Common myeloid progenitor, CD34-positive (primary cell): ENCODE measurements at regions not wholly inside any gene's neighbourhood (a gene's known extent, or its start where the extent isn't known, plus 50 kb on each side); places are given as distances from the start of the nearest gene placed in this dataset.

Experiments used
- CTCF ChIA-PET: fragments of 350-600 bp; sonication (Branson Sonifier 250); formaldehyde crosslinking; loops from one replicate; lab custom pipeline; 2021; ENCODE audit warnings: antibody characterized with exemption; lab: Charles Lee
- POLR2A ChIA-PET: fragments of 350-600 bp; sonication (Branson Sonifier 250); formaldehyde crosslinking; loops from one replicate; lab custom pipeline; 2021; ENCODE audit warnings: antibody characterized with exemption; lab: Charles Lee
- DNase-seq, 3 donors: peaks; one replicate each; pipeline versions ENCODE4 v3.0.0 to v3.0.0-alpha.2; 2013
- H3K27ac ChIP-seq, 2 experiments: 1 replicate in 1 of 2; 2 replicates in 1 of 2; pipeline ENCODE4 v1.7.0; 2013; ENCODE audit warnings: inconsistent platforms in 2 of 2, low read length in 2 of 2, mild to moderate bottlenecking in 2 of 2, low read depth in 1 of 2, moderate library complexity in 1 of 2; ENCODE audit not compliant: severe bottlenecking in 2 of 2, insufficient read depth in 1 of 2, poor library complexity in 1 of 2
- H3K27me3 ChIP-seq, 5 experiments: replicated peaks in 2 of 5; 1 replicate in 3 of 5; 2 replicates in 2 of 5; pipeline versions ENCODE4 v1.6.1 to v1.7.0; 2013; ENCODE audit warnings: low read length in 4 of 5, mild to moderate bottlenecking in 2 of 5, moderate library complexity in 2 of 5, inconsistent platforms in 1 of 5; ENCODE audit not compliant: insufficient read depth in 5 of 5, control insufficient read depth in 4 of 5
- H3K36me3 ChIP-seq, 4 experiments: 1 replicate in 2 of 4; 2 replicates in 2 of 4; pipeline versions ENCODE4 v1.6.1 to v1.7.0; 2013; ENCODE audit warnings: low read length in 3 of 4, control low read depth in 1 of 4, mild to moderate bottlenecking in 1 of 4; ENCODE audit not compliant: control insufficient read depth in 4 of 4, insufficient read depth in 4 of 4
- H3K4me1 ChIP-seq, 4 experiments: 1 replicate in 3 of 4; 2 replicates in 1 of 4; pipeline versions ENCODE4 v1.6.1 to v1.7.1; 2013; ENCODE audit warnings: low read length in 3 of 4, mild to moderate bottlenecking in 3 of 4, control low read depth in 1 of 4, inconsistent platforms in 1 of 4, moderate library complexity in 1 of 4; ENCODE audit not compliant: control insufficient read depth in 4 of 4, insufficient read depth in 4 of 4; ENCODE audit errors: control extremely low read depth in 1 of 4
- H3K4me3 ChIP-seq, 7 experiments: 1 replicate in 4 of 7; 2 replicates in 3 of 7; pipeline versions ENCODE4 v1.5.1 to v1.7.0; 2013; ENCODE audit warnings: mild to moderate bottlenecking in 7 of 7, low read length in 6 of 7, moderate library complexity in 6 of 7, inconsistent platforms in 2 of 7, low read depth in 2 of 7, control low read depth in 1 of 7; ENCODE audit not compliant: insufficient read depth in 4 of 7, control insufficient read depth in 1 of 7; ENCODE audit errors: extremely low read depth in 1 of 7
- H3K9me3 ChIP-seq, 5 experiments: 1 replicate in 4 of 5; 2 replicates in 1 of 5; pipeline versions ENCODE4 v1.6.1 to v1.7.1; 2013; ENCODE audit warnings: low read length in 4 of 5, mild to moderate bottlenecking in 2 of 5, inconsistent platforms in 1 of 5, low read depth in 1 of 5, moderate library complexity in 1 of 5; ENCODE audit not compliant: control insufficient read depth in 4 of 5, insufficient read depth in 2 of 5; ENCODE audit errors: control extremely low read depth in 1 of 5
- WGBS: methylation state at CpG from one replicate; pipeline ENCODE4 v1.1.5; 2013; ENCODE audit not compliant: insufficient coverage; 5-methylcytosine and 5-hydroxymethylcytosine counted together

DNA sequence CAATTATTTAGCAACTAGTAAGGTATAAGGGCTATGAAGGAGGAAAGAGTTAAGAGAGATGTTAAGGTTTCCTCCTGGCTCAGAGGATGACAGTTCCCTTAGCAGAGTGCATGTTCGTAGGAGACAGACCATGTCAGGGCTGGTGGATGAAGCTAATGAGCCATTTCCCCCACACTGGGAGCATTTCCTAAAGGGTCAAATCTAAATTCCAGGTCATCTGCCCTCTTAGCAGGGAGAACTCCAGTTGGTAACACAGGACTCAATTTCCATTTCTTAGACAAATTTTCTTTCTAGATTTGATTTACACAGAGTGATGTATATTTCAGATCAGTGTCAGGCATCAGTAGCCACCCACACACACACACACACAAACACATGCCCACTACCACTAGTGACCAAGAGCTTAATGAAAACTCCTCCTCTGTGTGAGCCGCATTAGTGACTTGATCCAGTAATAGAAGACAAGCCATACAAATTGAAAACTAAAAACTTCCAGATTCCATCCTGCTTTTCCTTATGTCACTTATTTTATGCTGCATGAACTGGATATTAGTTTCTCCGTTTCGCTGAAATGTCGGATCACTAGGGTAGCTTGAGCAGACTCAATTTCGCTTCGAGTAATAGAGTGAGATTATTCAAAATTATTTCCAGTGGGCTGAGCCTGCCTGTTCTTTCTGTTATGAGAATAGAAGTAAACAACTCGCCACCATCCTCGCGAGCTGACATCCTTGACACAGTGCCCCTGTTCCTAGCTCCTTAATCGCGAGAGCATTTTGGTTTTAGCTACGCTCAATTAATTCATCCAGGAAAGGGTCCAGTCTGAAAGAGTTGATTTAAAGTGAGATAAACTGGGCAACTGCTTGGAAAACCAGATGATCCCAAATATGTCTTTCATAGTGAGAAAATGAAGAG, 582.6 kb downstream of the SOX6 start:
- POLR2A ChIA-PET = no interaction called here
- no peak for DNase-seq
- peaks cover 0 to 7% (median 3%) of the 10 kb centered on the region in 5 experiments for H3K27me3 ChIP-seq
- 94% methylated on average over 13 of the region's 13 CpGs for WGBS
- H3K4me1 ChIP-seq = no peaks in the 10 kb centered on the region
- H3K27ac ChIP-seq = no peak overlapping the region
- no peaks in the 10 kb centered on the region for H3K9me3 ChIP-seq
- H3K36me3 ChIP-seq = no peaks in the 10 kb centered on the region
- CTCF ChIA-PET = interaction anchor here (1.0 to 2.0 kb wide), 4 partner anchors 13 to 840 kb away, joined by 3 to 10 read pairs (median 4); no protein-coding TSS in a partner anchor
- no peak overlapping the region for H3K4me3 ChIP-seq

DNA sequence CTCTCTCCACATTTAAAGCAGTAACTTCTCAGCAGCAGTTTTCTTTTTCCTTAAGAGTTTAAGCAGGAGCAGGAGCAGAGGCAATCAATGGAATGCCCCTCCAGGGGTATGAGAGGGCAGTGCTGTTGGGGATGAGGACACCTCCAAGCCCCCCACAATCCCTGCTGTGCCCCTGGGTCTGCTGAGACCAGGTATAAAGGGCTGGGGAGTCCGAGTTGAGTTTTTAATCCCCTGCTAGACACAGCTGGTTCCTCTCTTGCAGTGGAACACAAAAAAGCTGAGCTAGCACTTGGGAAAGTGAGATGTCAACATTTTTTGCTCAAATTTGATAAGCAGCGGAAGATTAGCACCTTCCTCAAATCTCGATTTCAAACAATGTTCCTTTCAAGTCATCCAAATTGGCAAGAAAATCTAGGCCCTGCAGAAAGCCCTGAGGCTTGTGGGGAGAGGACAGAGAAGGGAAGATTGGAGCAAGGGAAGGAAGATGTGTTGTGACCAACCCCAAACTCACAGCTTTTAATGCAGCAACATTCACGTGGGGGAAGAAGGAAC, 581.9 kb downstream of the SOX6 start:
- WGBS = 40% methylated on average over 2 of the region's 4 CpGs

DNA sequence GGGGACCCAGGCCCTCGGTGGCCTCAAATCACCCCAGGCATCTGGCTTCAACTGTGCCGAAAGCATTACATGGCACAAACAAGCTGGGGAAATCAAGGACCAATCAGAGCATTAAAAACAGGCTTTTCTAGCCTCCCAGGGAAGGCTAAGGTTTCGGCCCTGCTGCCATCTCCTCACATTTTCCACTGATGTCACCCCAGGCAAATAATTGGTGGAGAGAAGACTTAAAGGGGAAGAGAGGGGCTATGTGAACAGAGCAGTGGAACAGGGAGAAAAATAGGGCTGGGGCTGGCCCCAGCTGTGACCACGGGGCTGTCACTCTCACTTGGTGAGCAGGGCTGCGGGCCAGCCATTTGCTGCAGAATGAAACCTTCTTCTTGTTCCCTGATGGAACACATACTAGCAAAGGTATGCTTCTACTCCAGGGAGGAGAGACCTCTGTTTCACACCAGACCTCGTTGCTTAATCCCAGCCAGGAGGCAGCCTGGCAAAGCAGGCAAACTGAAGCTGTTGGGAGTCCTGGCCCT, 581.3 kb downstream of the SOX6 start:
- H3K4me3 ChIP-seq = peak overlapping the region in 1 of 7 experiments; percentile 5
- H3K27ac ChIP-seq = no peak overlapping the region
- peaks cover 0 to 7% (median 3%) of the 10 kb centered on the region in 5 experiments for H3K27me3 ChIP-seq
- DNase-seq = peak in 2 of 3 donors; percentile 2 to 3
- 73% methylated on average over 4 of the region's 6 CpGs for WGBS
- no peaks in the 10 kb centered on the region for H3K36me3 ChIP-seq
- H3K4me1 ChIP-seq = no peaks in the 10 kb centered on the region
- CTCF ChIA-PET = interaction anchor here (1.3 to 1.9 kb wide), 2 partner anchors 812 to 839 kb away, joined by 3 to 7 read pairs; no protein-coding TSS in a partner anchor
- no peaks in the 10 kb centered on the region for H3K9me3 ChIP-seq
- POLR2A ChIA-PET = interaction anchor here (0.6 kb wide), 1 partner anchor 151 kb away, joined by 3 read pairs; no protein-coding TSS in a partner anchor

More for the DNA sequence above, 581.9 kb downstream of the SOX6 start:
- Histone ChIP-seq H3K36me3 (no peaks in the 10 kb centered on the region), H3K4me3 (no peak overlapping the region), H3K27me3 (peaks cover 0 to 7% (median 3%) of the 10 kb centered on the region in 5 experiments), H3K9me3 (no peaks in the 10 kb centered on the region), H3K4me1 (no peaks in the 10 kb centered on the region), H3K27ac (no peak overlapping the region)
- DNase-seq = no peak
- POLR2A ChIA-PET = no interaction called here
- CTCF ChIA-PET = interaction anchor here (1.0 to 1.9 kb wide), 3 partner anchors 22 to 840 kb away, joined by 3 to 10 read pairs (median 7); no protein-coding TSS in a partner anchor

DNA sequence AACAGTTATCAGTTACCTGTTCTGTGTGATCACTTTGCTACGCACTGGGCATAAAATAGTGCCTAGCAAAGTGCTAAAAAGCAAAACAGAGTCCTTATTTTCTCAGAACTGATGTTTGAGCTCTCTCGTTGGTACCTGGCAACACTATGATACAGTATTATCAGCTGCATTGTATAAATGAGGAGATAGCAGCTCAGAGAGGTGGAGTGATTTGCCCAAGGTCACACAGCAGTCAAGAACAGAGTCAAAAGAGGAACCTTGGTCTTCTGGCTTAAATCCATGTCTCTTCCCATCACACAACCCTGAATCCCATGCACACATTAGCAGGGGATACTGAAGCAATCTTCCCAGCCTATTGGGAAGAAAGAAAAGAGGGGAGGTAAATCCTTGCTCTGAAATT, 580.5 kb downstream of the SOX6 start:
- no peaks in the 10 kb centered on the region for H3K36me3 ChIP-seq
- WGBS = no CpG with 5 or more reads among the region's 2 CpGs
- CTCF ChIA-PET = interaction anchor here (1.3 to 1.9 kb wide), 2 partner anchors 811 to 838 kb away, joined by 3 to 7 read pairs; no protein-coding TSS in a partner anchor
- H3K4me3 ChIP-seq = no peak overlapping the region
- no peaks in the 10 kb centered on the region for H3K4me1 ChIP-seq
- H3K9me3 ChIP-seq = no peaks in the 10 kb centered on the region
- POLR2A ChIA-PET = no interaction called here
- no peak overlapping the region for H3K27ac ChIP-seq
- no peak for DNase-seq
- peaks cover 0 to 7% (median 3%) of the 10 kb centered on the region in 5 experiments for H3K27me3 ChIP-seq

DNA sequence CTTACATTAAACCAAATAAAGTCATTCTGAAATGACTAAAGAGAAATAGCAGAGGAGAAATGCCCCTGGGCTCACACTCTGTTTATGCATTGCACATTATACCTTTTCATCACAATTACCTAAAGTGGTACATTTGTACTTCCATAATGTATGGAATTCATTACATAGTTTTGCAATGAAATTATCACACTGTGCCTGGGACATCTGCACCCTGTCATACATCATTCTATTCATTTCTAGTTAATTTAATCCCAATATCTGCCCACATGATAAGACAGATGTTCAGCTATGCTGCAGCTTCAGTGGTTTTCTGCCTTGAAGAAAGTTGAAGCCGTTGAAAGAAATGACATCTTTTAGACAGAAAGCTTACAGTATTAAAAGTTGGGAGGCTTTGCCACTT, 580.0 kb downstream of the SOX6 start:
- WGBS = 88% methylated on average over 1 of the region's 1 CpG
- H3K27me3 ChIP-seq = peaks cover 0 to 7% (median 3%) of the 10 kb centered on the region in 5 experiments
- H3K9me3 ChIP-seq = no peaks in the 10 kb centered on the region
- no peaks in the 10 kb centered on the region for H3K4me1 ChIP-seq
- CTCF ChIA-PET = interaction anchor here (1.3 to 1.9 kb wide), 2 partner anchors 810 to 838 kb away, joined by 3 to 7 read pairs; no protein-coding TSS in a partner anchor
- H3K36me3 ChIP-seq = no peaks in the 10 kb centered on the region
- DNase-seq = no peak
- POLR2A ChIA-PET = no interaction called here
- H3K4me3 ChIP-seq = no peak overlapping the region
- H3K27ac ChIP-seq = no peak overlapping the region

DNA sequence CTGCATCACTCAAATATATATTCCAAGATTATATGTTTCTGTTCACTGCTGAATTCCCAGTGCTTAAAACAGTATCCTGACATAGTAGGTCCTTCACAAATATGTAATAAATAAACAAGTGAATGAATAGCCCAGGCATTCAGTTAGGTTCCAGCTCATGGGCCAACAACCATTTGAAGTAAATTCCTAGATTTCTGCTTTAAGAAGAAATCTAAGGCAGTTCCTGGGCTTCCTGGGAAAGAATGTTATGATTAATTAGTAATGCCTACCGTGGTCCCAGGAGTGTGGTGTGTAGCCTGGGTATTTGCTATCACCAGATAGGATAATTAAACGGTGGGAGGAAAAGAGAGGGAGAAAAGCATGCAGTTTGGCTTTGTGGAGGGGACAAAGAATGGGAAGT, 576.8 kb downstream of the SOX6 start:
- ChIA-PET CTCF (interaction anchor here (3.4 kb wide), 1 partner anchor 7 kb away, joined by 13 read pairs; no protein-coding TSS in a partner anchor), POLR2A (no interaction called here)
- WGBS = 78% methylated on average over 1 of the region's 2 CpGs
- no peaks in the 10 kb centered on the region for H3K4me1 ChIP-seq
- H3K27me3 ChIP-seq = peaks cover 0 to 7% (median 0%) of the 10 kb centered on the region in 5 experiments
- H3K4me3 ChIP-seq = no peak overlapping the region
- H3K27ac ChIP-seq = no peak overlapping the region
- no peak for DNase-seq
- no peaks in the 10 kb centered on the region for H3K9me3 ChIP-seq
- no peaks in the 10 kb centered on the region for H3K36me3 ChIP-seq
